ENCODE measurements at regions not wholly inside any gene's neighbourhood (a gene's known extent, or its start where the extent isn't known, plus 50 kb on each side); places are given as distances from the start of the nearest gene placed in this dataset.

- TF ChIP-seq TAF1 (IDR thresholded peaks at IDR 0.05; ENCODE audit: borderline replicate concordance, insufficient read depth, low read length) (no peak), FOXP2 (optimal IDR thresholded peaks at IDR 0.05; ENCODE audit: borderline replicate concordance, extremely low read depth, extremely low read length, insufficient read depth) (no peak), REST (IDR thresholded peaks at IDR 0.05; ENCODE audit: insufficient read depth in 1 of 2, low read depth in 2 of 2, low read length in 2 of 2) (no peak), SIN3A (IDR thresholded peaks at IDR 0.05; ENCODE audit: borderline replicate concordance, insufficient read depth, low read length) (no peak), POLR2AphosphoS5 (IDR thresholded peaks at IDR 0.05; ENCODE audit: low read depth, low read length) (no peak)
Measured at GRCh38 chr12:107144441-107144840, 51.1 kb upstream of the CRY1 start.

GRCh38 chr12:107144990-107145389 lies 51.6 kb upstream of the CRY1 start:
- TF ChIP-seq REST (IDR thresholded peaks at IDR 0.05; ENCODE audit: insufficient read depth in 1 of 2, low read depth in 2 of 2, low read length in 2 of 2) (no peak), TAF1 (IDR thresholded peaks at IDR 0.05; ENCODE audit: borderline replicate concordance, insufficient read depth, low read length) (no peak), FOXP2 (optimal IDR thresholded peaks at IDR 0.05; ENCODE audit: borderline replicate concordance, extremely low read depth, extremely low read length, insufficient read depth) (no peak), SIN3A (IDR thresholded peaks at IDR 0.05; ENCODE audit: borderline replicate concordance, insufficient read depth, low read length) (no peak), POLR2AphosphoS5 (IDR thresholded peaks at IDR 0.05; ENCODE audit: low read depth, low read length) (no peak)

GRCh38 chr12:107145397-107145796 lies 52.0 kb upstream of the CRY1 start:
- TF ChIP-seq TAF1 (IDR thresholded peaks at IDR 0.05; ENCODE audit: borderline replicate concordance, insufficient read depth, low read length) = no peak
- TF ChIP-seq POLR2AphosphoS5 (IDR thresholded peaks at IDR 0.05; ENCODE audit: low read depth, low read length) = no peak
- no peak for TF ChIP-seq SIN3A (IDR thresholded peaks at IDR 0.05; ENCODE audit: borderline replicate concordance, insufficient read depth, low read length)
- no peak for TF ChIP-seq FOXP2 (optimal IDR thresholded peaks at IDR 0.05; ENCODE audit: borderline replicate concordance, extremely low read depth, extremely low read length, insufficient read depth)
- no peak for TF ChIP-seq REST (IDR thresholded peaks at IDR 0.05; ENCODE audit: insufficient read depth in 1 of 2, low read depth in 2 of 2, low read length in 2 of 2)

- TF ChIP-seq POLR2AphosphoS5 (IDR thresholded peaks at IDR 0.05; ENCODE audit: low read depth, low read length) = no peak
- TF ChIP-seq REST (IDR thresholded peaks at IDR 0.05; ENCODE audit: insufficient read depth in 1 of 2, low read depth in 2 of 2, low read length in 2 of 2) = no peak
- no peak for TF ChIP-seq SIN3A (IDR thresholded peaks at IDR 0.05; ENCODE audit: borderline replicate concordance, insufficient read depth, low read length)
- TF ChIP-seq FOXP2 (optimal IDR thresholded peaks at IDR 0.05; ENCODE audit: borderline replicate concordance, extremely low read depth, extremely low read length, insufficient read depth) = no peak
- no peak for TF ChIP-seq TAF1 (IDR thresholded peaks at IDR 0.05; ENCODE audit: borderline replicate concordance, insufficient read depth, low read length)
Measured at GRCh38 chr12:107148107-107148506, 54.8 kb upstream of the CRY1 start.

- TF ChIP-seq FOXP2 (optimal IDR thresholded peaks at IDR 0.05; ENCODE audit: borderline replicate concordance, extremely low read depth, extremely low read length, insufficient read depth) (no peak), SIN3A (IDR thresholded peaks at IDR 0.05; ENCODE audit: borderline replicate concordance, insufficient read depth, low read length) (no peak), TAF1 (IDR thresholded peaks at IDR 0.05; ENCODE audit: borderline replicate concordance, insufficient read depth, low read length) (no peak), POLR2AphosphoS5 (IDR thresholded peaks at IDR 0.05; ENCODE audit: low read depth, low read length) (no peak), REST (IDR thresholded peaks at IDR 0.05; ENCODE audit: insufficient read depth in 1 of 2, low read depth in 2 of 2, low read length in 2 of 2) (no peak)
Measured at GRCh38 chr12:107152315-107152714, 59.0 kb upstream of the CRY1 start.
